Head of caudate nucleus (tissue), 42 donors: ENCODE measurements at regions not wholly inside any gene's neighbourhood (a gene's known extent, or its start where the extent isn't known, plus 50 kb on each side); places are given as distances from the start of the nearest gene placed in this dataset.

Source experiments
- DNase-seq, 42 donors: peaks; one replicate each; pipeline versions ENCODE4 v3.0.0 to v3.0.0-alpha.2; 2020 to 2021; ENCODE audit warnings: mixed read lengths in 7 of 42
- intact Hi-C: fragments of 100-400 bp; cut with DNase I; formaldehyde crosslinking; loops from one replicate; pipeline ENCODE4 v1.15.0; 2022

- no peak for DNase-seq
- intact Hi-C loops = no loop called here
These were observed 204.8 kb upstream of the TSC22D2 start for GRCh38 chr3:150203273-150203672.

- intact Hi-C loops = no loop called here
These were observed 205.4 kb upstream of the TSC22D2 start for GRCh38 chr3:150202711-150203110.

GRCh38 chr3:150194957-150195356, 213.1 kb upstream of the TSC22D2 start:
- DNase-seq = no peak
- intact Hi-C loops = no loop called here

More at GRCh38 chr3:150202711-150203110, 205.4 kb upstream of the TSC22D2 start:
- DNase-seq = peak in 3 of 42 donors; percentile 12 to 34 (median 22)

- no peak for DNase-seq
- intact Hi-C loops = no loop called here
These were observed 213.6 kb upstream of the TSC22D2 start for GRCh38 chr3:150194513-150194912.

GRCh38 chr3:150184426-150185071, 213.9 kb upstream of the PFN2 start:
- intact Hi-C loops = loop anchor here (5.0 to 10.0 kb wide), 2 partner anchors 217 to 420 kb away; no protein-coding TSS in a partner anchor
- no peak for DNase-seq

GRCh38 chr3:150183678-150184425, 213.2 kb upstream of the PFN2 start:
- intact Hi-C loops = loop anchor here (5.0 to 10.0 kb wide), 2 partner anchors 217 to 419 kb away; no protein-coding TSS in a partner anchor
- peak; percentile 61 to 95 (median 83) for DNase-seq

- intact Hi-C loops = loop anchor here (5.0 to 10.0 kb wide), 2 partner anchors 213 to 416 kb away; no protein-coding TSS in a partner anchor
- DNase-seq = no peak
These were observed 209.6 kb upstream of the PFN2 start for GRCh38 chr3:150180334-150180733.

- intact Hi-C loops = no loop called here
- DNase-seq = no peak
These were observed 208.6 kb upstream of the PFN2 start for GRCh38 chr3:150179330-150179729.

- DNase-seq = no peak
- intact Hi-C loops = no loop called here
These were observed 207.1 kb upstream of the PFN2 start for GRCh38 chr3:150177673-150178381.

- intact Hi-C loops = no loop called here
- DNase-seq = no peak
These were observed 203.5 kb upstream of the PFN2 start for GRCh38 chr3:150174179-150174578.

GRCh38 chr3:150172356-150172755, 201.7 kb upstream of the PFN2 start:
- no peak for DNase-seq
- intact Hi-C loops = no loop called here

- peak; percentile 68 to 94 (median 88) for DNase-seq
- intact Hi-C loops = no loop called here
These were observed 200.3 kb upstream of the PFN2 start for GRCh38 chr3:150170852-150171520.

- peak in 5 of 42 donors; percentile 18 to 45 (median 19) for DNase-seq
- intact Hi-C loops = no loop called here
These were observed 198.7 kb upstream of the PFN2 start for GRCh38 chr3:150169330-150169940.

- intact Hi-C loops = no loop called here
- peak in 12 of 42 donors; percentile 12 to 69 (median 32) for DNase-seq
These were observed 198.0 kb upstream of the PFN2 start for GRCh38 chr3:150168698-150169097.

- no peak for DNase-seq
- intact Hi-C loops = no loop called here
These were observed 194.8 kb upstream of the PFN2 start for GRCh38 chr3:150165396-150166094.

- intact Hi-C loops = no loop called here
- DNase-seq = no peak
These were observed 190.3 kb upstream of the PFN2 start for GRCh38 chr3:150161011-150161410.

- no peak for DNase-seq
- intact Hi-C loops = no loop called here
These were observed 188.4 kb upstream of the PFN2 start for GRCh38 chr3:150158943-150159625.

GRCh38 chr3:150152567-150152966, 181.9 kb upstream of the PFN2 start:
- no peak for DNase-seq
- intact Hi-C loops = no loop called here
